HEK293 (cell line): ENCODE measurements at regions not wholly inside any gene's neighbourhood (a gene's known extent, or its start where the extent isn't known, plus 50 kb on each side); places are given as distances from the start of the nearest gene placed in this dataset.

ENCODE experiments used
- GLI4 ChIP-seq: fragments of 450-650 bp; formaldehyde crosslinking; IDR thresholded peaks from 2 replicates; pipeline ENCODE4 v1.5.1; 2016; ENCODE audit warnings: missing biosample characterization, missing genetic modification characterization
- TF ChIP-seq, protein P1 (sequence below): fragments of 450-650 bp; formaldehyde crosslinking; IDR thresholded peaks from 2 replicates; pipeline ENCODE4 v1.5.1; 2016; ENCODE audit warnings: missing biosample characterization, missing genetic modification characterization

DNA sequence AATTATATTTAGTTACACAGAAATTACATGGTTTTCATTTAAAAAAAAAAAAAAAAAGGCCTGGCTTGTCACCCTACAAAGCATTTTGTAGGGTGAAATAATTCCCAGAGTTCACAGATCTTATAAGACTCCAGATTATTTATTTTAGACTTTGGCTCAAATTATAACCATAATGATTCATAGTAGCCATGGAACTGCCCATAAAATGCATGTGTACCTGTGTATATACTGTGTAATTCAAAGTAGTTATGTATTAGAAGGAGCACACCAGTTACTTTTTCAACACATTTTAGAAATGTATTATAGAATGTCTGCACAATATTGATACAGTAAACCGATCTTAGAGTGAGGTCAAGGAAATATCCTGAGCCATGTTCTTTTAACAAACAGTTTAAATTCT, 975.6 kb downstream of the GBE1 start:
- TF ChIP-seq, protein P1, sequence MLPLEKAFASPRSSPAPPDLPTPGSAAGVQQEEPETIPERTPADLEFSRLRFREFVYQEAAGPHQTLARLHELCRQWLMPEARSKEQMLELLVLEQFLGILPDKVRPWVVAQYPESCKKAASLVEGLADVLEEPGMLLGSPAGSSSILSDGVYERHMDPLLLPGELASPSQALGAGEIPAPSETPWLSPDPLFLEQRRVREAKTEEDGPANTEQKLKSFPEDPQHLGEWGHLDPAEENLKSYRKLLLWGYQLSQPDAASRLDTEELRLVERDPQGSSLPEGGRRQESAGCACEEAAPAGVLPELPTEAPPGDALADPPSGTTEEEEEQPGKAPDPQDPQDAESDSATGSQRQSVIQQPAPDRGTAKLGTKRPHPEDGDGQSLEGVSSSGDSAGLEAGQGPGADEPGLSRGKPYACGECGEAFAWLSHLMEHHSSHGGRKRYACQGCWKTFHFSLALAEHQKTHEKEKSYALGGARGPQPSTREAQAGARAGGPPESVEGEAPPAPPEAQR: no peak
- no peak for TF ChIP-seq GLI4 (tag by site-specific recombination)
